ENCODE measurements at regions not wholly inside any gene's neighbourhood (a gene's known extent, or its start where the extent isn't known, plus 50 kb on each side); places are given as distances from the start of the nearest gene placed in this dataset.

GRCh38 chr12:124185971-124186686 lies 108.8 kb upstream of the RFLNA start:
- TF ChIP-seq EP300 (IDR thresholded peaks at IDR 0.05) (no peak), CTCF (IDR thresholded peaks at IDR 0.05) (no peak)
